Neural cell (in vitro differentiated cells): ENCODE measurements at regions not wholly inside any gene's neighbourhood (a gene's known extent, or its start where the extent isn't known, plus 50 kb on each side); places are given as distances from the start of the nearest gene placed in this dataset.

Experiments
- H2AFZ ChIP-seq: fragments of 200-600, 300-800 bp; sonication (generic), shearing (Covaris generic); 2 replicates; pipeline ENCODE4 v1.6.0; 2014; ENCODE audit warnings: low read depth, mild to moderate bottlenecking, antibody characterized with exemption, low read length, moderate library complexity
- H3F3A ChIP-seq: fragments of 200-600 bp; shearing (Covaris generic); 2 replicates; pipeline ENCODE4 v1.6.1; 2016; ENCODE audit warnings: mild to moderate bottlenecking, moderate library complexity, mixed read lengths, antibody characterized with exemption, low read length; ENCODE audit not compliant: insufficient read depth, poor library complexity, severe bottlenecking
- H3K27ac ChIP-seq: fragments of 200-600, 300-800 bp; sonication (generic), shearing (Covaris generic); 2 replicates; pipeline ENCODE4 v1.5.1; 2014; ENCODE audit warnings: mild to moderate bottlenecking, low read length, moderate library complexity
- H3K27me3 ChIP-seq: fragments of 300-800, 200-600 bp; sonication (generic), shearing (Covaris generic); 2 replicates; pipeline ENCODE4 v1.6.0; 2014; ENCODE audit warnings: mild to moderate bottlenecking, low read depth, low read length, moderate library complexity; ENCODE audit not compliant: insufficient read depth
- H3K36me3 ChIP-seq: fragments of 300-800, 200-600 bp; sonication (generic), shearing (Covaris generic); 2 replicates; pipeline ENCODE4 v1.5.1; 2014; ENCODE audit warnings: mild to moderate bottlenecking, antibody characterized with exemption, low read length, moderate library complexity; ENCODE audit not compliant: insufficient read depth
- H3K4me2 ChIP-seq: fragments of 300-800, 200-600 bp; sonication (generic), shearing (Covaris generic); 2 replicates; pipeline ENCODE4 v1.6.0; 2014; ENCODE audit warnings: mild to moderate bottlenecking, low read length
- H3K4me3 ChIP-seq: fragments of 300-800, 200-600 bp; sonication (generic), shearing (Covaris generic); 2 replicates; pipeline ENCODE4 v1.5.1; 2014; ENCODE audit warnings: mild to moderate bottlenecking, low read length, moderate library complexity
- H3K79me2 ChIP-seq: fragments of 200-600 bp; shearing (Covaris generic); replicated peaks from 2 replicates; pipeline ENCODE4 v1.6.0; 2014; ENCODE audit warnings: mild to moderate bottlenecking, low read length, moderate library complexity; ENCODE audit not compliant: insufficient read depth
- H3K9ac ChIP-seq: fragments of 300-800, 200-600 bp; sonication (generic), shearing (Covaris generic); 2 replicates; pipeline ENCODE4 v1.6.1; 2016; ENCODE audit warnings: mild to moderate bottlenecking, low read length, mixed read lengths
- H3K9me2 ChIP-seq: fragments of 200-600 bp; shearing (Covaris generic); 2 replicates; pipeline ENCODE4 v1.6.1; 2016; ENCODE audit warnings: mild to moderate bottlenecking, low read length, mixed read lengths; ENCODE audit not compliant: insufficient read depth
- H3K9me3 ChIP-seq: fragments of 200-600, 300-800 bp; sonication (generic), shearing (Covaris generic); 2 replicates; pipeline ENCODE4 v1.6.1; 2016; ENCODE audit warnings: mild to moderate bottlenecking, mixed run types, low read length, moderate library complexity, mixed read lengths
- H4K20me1 ChIP-seq: fragments of 200-600 bp; shearing (Covaris generic); 2 replicates; pipeline ENCODE4 v1.6.1; 2016; ENCODE audit warnings: mild to moderate bottlenecking, mixed run types; ENCODE audit not compliant: insufficient read depth
- EP300 ChIP-seq: fragments of 450-650 bp; conservative IDR thresholded peaks from 2 replicates; pipeline ENCODE4 v1.6.1; 2014; ENCODE audit warnings: antibody characterized with exemption, mild to moderate bottlenecking, moderate library complexity; ENCODE audit not compliant: poor library complexity, severe bottlenecking
- EZH2 ChIP-seq: fragments of 200-600, 300-800 bp; shearing (Covaris generic), sonication (generic); IDR thresholded peaks from 2 replicates; pipeline ENCODE4 v1.6.1; 2014; ENCODE audit warnings: antibody characterized with exemption, low read length, borderline replicate concordance, mild to moderate bottlenecking; ENCODE audit not compliant: insufficient read depth, poor library complexity, severe bottlenecking
- MXI1 ChIP-seq: fragments of 450-650 bp; conservative IDR thresholded peaks from 2 replicates; pipeline ENCODE4 v1.6.1; 2014; ENCODE audit warnings: antibody characterized with exemption, mild to moderate bottlenecking; ENCODE audit not compliant: poor library complexity, severe bottlenecking
- POLR2AphosphoS5 ChIP-seq: IDR thresholded peaks from 2 replicates; pipeline ENCODE4 v1.6.1; 2012
- RAD21 ChIP-seq: fragments of 450-650 bp; conservative IDR thresholded peaks from 2 replicates; pipeline ENCODE4 v1.6.1; 2014; ENCODE audit warnings: antibody characterized with exemption, mild to moderate bottlenecking, moderate library complexity
- SMC3 ChIP-seq: fragments of 450-650 bp; conservative IDR thresholded peaks from 2 replicates; pipeline ENCODE4 v1.6.1; 2014; ENCODE audit warnings: antibody characterized with exemption, mild to moderate bottlenecking, moderate library complexity; ENCODE audit not compliant: poor library complexity
- TAF1 ChIP-seq: IDR thresholded peaks from 2 replicates; pipeline ENCODE4 v1.6.1; 2012; ENCODE audit warnings: low read depth
- TF ChIP-seq, protein P1 (sequence below): fragments of 450-650 bp; IDR thresholded peaks from 2 replicates; pipeline ENCODE4 v1.5.1; 2014; ENCODE audit warnings: antibody characterized with exemption, mild to moderate bottlenecking, moderate library complexity; ENCODE audit not compliant: poor library complexity, severe bottlenecking
- TF ChIP-seq, protein P2 (sequence below): IDR thresholded peaks from 2 replicates; pipeline ENCODE4 v1.6.1; 2012; ENCODE audit warnings: borderline replicate concordance

DNA sequence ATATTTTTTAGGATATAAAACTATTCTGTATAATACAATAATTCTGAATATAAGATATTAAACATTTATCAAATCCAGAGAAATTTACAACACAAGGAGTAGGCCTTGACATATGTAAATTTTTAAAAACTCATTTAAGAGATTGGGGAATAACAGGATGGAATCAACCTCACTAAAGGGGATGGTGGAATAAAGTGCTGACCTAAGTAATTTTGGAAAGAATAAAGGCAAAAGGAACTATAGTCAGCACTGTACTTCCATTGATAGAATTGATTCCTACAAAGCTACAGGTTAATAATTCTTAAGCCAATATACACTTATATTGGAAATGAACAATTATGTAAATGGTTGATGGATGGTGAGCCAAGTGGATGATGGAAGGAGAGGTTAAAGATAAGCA is 549.3 kb downstream of the TBL1XR1 start:
- no peak overlapping the region for H3K4me3 ChIP-seq
- H3K4me2 ChIP-seq: no peak overlapping the region
- H3K27ac ChIP-seq: no peak overlapping the region
- H3K9ac ChIP-seq: no peak overlapping the region
- H3F3A ChIP-seq: no peaks in the 10 kb centered on the region
- no peaks in the 10 kb centered on the region for H3K9me2 ChIP-seq
- H3K36me3 ChIP-seq: no peaks in the 10 kb centered on the region
- H3K79me2 ChIP-seq: no peaks in the 10 kb centered on the region
- no peak overlapping the region for H2AFZ ChIP-seq
- H3K9me3 ChIP-seq: no peaks in the 10 kb centered on the region
- no peaks in the 10 kb centered on the region for H3K27me3 ChIP-seq
- TF ChIP-seq POLR2AphosphoS5 (no peak), MXI1 (no peak), EP300 (no peak), SMC3 (no peak), RAD21 (no peak), TAF1 (no peak)
- no peaks in the 10 kb centered on the region for H4K20me1 ChIP-seq

DNA sequence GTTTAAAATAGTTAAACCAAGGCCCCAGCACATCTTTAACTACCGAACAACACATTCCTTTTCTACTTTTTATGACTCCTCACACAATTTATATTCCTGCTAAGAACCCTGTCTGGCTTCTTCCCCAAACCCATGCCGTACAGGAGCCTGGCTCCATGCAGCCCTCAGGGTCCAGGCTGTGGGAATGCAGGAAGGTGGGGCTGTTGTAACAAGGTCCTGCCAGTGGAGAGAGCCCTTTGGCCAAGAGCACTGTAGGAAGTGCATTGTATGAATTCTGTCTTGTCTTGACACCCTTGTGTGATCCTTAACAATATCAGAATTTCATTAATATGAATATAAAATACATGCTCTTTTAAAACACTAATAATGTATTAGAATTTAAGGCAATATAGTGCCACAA is 563.8 kb downstream of the TBL1XR1 start:
- Histone ChIP-seq H3K27me3 (no peaks in the 10 kb centered on the region), H3K79me2 (no peaks in the 10 kb centered on the region), H4K20me1 (no peaks in the 10 kb centered on the region), H3F3A (no peaks in the 10 kb centered on the region), H3K4me3 (no peak overlapping the region), H3K4me2 (no peak overlapping the region), H2AFZ (no peak overlapping the region), H3K27ac (no peak overlapping the region), H3K36me3 (no peaks in the 10 kb centered on the region), H3K9me3 (no peaks in the 10 kb centered on the region), H3K9ac (no peak overlapping the region), H3K9me2 (no peaks in the 10 kb centered on the region)
- TF ChIP-seq TAF1: no peak
- TF ChIP-seq EZH2: no peak
- TF ChIP-seq MXI1: no peak
- TF ChIP-seq, protein P1, sequence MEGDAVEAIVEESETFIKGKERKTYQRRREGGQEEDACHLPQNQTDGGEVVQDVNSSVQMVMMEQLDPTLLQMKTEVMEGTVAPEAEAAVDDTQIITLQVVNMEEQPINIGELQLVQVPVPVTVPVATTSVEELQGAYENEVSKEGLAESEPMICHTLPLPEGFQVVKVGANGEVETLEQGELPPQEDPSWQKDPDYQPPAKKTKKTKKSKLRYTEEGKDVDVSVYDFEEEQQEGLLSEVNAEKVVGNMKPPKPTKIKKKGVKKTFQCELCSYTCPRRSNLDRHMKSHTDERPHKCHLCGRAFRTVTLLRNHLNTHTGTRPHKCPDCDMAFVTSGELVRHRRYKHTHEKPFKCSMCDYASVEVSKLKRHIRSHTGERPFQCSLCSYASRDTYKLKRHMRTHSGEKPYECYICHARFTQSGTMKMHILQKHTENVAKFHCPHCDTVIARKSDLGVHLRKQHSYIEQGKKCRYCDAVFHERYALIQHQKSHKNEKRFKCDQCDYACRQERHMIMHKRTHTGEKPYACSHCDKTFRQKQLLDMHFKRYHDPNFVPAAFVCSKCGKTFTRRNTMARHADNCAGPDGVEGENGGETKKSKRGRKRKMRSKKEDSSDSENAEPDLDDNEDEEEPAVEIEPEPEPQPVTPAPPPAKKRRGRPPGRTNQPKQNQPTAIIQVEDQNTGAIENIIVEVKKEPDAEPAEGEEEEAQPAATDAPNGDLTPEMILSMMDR: no peak

DNA sequence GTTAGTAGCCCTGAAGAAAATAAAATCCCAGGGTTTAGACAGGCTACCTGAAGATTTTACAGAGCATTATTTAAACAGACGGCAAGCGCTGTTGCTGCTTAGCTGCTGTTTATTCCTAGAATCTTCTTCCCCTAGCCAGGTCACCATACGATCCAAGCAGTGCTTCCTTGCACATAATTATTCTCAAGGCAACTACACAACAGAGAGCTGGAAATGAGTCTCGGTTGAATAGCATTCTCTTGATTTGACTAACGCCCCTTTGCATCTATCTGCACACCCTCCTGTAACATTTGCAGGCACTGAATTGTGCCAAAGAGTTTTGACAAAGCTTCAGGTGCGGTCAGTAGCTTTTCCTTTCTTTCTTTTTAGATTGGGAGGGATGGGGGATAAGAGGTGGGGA is 564.4 kb downstream of the TBL1XR1 start:
- no peak overlapping the region for H3K4me2 ChIP-seq
- no peaks in the 10 kb centered on the region for H3K27me3 ChIP-seq
- H3K9me2 ChIP-seq: no peaks in the 10 kb centered on the region
- no peaks in the 10 kb centered on the region for H4K20me1 ChIP-seq
- H3K36me3 ChIP-seq: no peaks in the 10 kb centered on the region
- no peak overlapping the region for H3K27ac ChIP-seq
- no peak overlapping the region for H3K9ac ChIP-seq
- H3K79me2 ChIP-seq: no peaks in the 10 kb centered on the region
- H3F3A ChIP-seq: no peaks in the 10 kb centered on the region
- TF ChIP-seq TAF1: no peak
- TF ChIP-seq MXI1: no peak
- no peak for TF ChIP-seq RAD21
- TF ChIP-seq POLR2AphosphoS5: no peak
- TF ChIP-seq, protein P1: no peak
- TF ChIP-seq EZH2: no peak
- TF ChIP-seq EP300: no peak
- TF ChIP-seq, protein P2, sequence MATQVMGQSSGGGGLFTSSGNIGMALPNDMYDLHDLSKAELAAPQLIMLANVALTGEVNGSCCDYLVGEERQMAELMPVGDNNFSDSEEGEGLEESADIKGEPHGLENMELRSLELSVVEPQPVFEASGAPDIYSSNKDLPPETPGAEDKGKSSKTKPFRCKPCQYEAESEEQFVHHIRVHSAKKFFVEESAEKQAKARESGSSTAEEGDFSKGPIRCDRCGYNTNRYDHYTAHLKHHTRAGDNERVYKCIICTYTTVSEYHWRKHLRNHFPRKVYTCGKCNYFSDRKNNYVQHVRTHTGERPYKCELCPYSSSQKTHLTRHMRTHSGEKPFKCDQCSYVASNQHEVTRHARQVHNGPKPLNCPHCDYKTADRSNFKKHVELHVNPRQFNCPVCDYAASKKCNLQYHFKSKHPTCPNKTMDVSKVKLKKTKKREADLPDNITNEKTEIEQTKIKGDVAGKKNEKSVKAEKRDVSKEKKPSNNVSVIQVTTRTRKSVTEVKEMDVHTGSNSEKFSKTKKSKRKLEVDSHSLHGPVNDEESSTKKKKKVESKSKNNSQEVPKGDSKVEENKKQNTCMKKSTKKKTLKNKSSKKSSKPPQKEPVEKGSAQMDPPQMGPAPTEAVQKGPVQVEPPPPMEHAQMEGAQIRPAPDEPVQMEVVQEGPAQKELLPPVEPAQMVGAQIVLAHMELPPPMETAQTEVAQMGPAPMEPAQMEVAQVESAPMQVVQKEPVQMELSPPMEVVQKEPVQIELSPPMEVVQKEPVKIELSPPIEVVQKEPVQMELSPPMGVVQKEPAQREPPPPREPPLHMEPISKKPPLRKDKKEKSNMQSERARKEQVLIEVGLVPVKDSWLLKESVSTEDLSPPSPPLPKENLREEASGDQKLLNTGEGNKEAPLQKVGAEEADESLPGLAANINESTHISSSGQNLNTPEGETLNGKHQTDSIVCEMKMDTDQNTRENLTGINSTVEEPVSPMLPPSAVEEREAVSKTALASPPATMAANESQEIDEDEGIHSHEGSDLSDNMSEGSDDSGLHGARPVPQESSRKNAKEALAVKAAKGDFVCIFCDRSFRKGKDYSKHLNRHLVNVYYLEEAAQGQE: no peak
- no peak for TF ChIP-seq SMC3
- no peaks in the 10 kb centered on the region for H3K9me3 ChIP-seq
- no peak overlapping the region for H2AFZ ChIP-seq
- no peak overlapping the region for H3K4me3 ChIP-seq
